Mesenchymal stem cell (in vitro differentiated cells and primary cell): ENCODE measurements at regions not wholly inside any gene's neighbourhood (a gene's known extent, or its start where the extent isn't known, plus 50 kb on each side); places are given as distances from the start of the nearest gene placed in this dataset.

Source experiments
- DNase-seq: peaks from one replicate; pipeline ENCODE4 v3.0.0-alpha.2; 2013
- H2AFZ ChIP-seq: one replicate; pipeline ENCODE4 v1.6.1; 2013; ENCODE audit warnings: low read depth, mild to moderate bottlenecking, control low read depth, inconsistent platforms, low read length, moderate library complexity
- H2AK5ac ChIP-seq: 2 replicates; pipeline ENCODE4 v1.6.1; 2013; ENCODE audit warnings: low read length, moderate library complexity, mild to moderate bottlenecking, inconsistent platforms; ENCODE audit not compliant: severe bottlenecking
- H2BK120ac ChIP-seq: one replicate; pipeline ENCODE4 v1.6.1; 2013; ENCODE audit warnings: low read depth, mild to moderate bottlenecking, inconsistent platforms, low read length, moderate library complexity
- H2BK12ac ChIP-seq, 2 experiments: one replicate each; pipeline ENCODE4 v1.6.1; 2013; ENCODE audit warnings: inconsistent platforms in 2 of 2, low read length in 2 of 2, mild to moderate bottlenecking in 2 of 2, moderate library complexity in 2 of 2, control low read depth in 1 of 2
- H2BK15ac ChIP-seq: one replicate; pipeline ENCODE4 v1.6.1; 2013; ENCODE audit warnings: mild to moderate bottlenecking, low read depth, inconsistent platforms; ENCODE audit not compliant: poor library complexity, severe bottlenecking
- H2BK5ac ChIP-seq: 2 replicates; pipeline ENCODE4 v1.6.1; 2013; ENCODE audit warnings: low read depth, mild to moderate bottlenecking, low read length, control low read depth, inconsistent platforms; ENCODE audit not compliant: poor library complexity, severe bottlenecking
- H3K14ac ChIP-seq, 2 experiments: one replicate each; pipeline ENCODE4 v1.6.1; 2013; ENCODE audit warnings: inconsistent platforms in 2 of 2, low read length in 2 of 2, control low read depth in 1 of 2, mild to moderate bottlenecking in 1 of 2, moderate library complexity in 1 of 2
- H3K18ac ChIP-seq, 2 experiments: one replicate each; pipeline ENCODE4 v1.6.1; 2013; ENCODE audit warnings: inconsistent platforms in 2 of 2, low read length in 2 of 2, control low read depth in 1 of 2, low read depth in 1 of 2, mild to moderate bottlenecking in 1 of 2
- H3K23ac ChIP-seq, 2 experiments: one replicate each; pipeline ENCODE4 v1.6.1; 2013; ENCODE audit warnings: inconsistent platforms in 2 of 2, low read length in 2 of 2, mild to moderate bottlenecking in 2 of 2, moderate library complexity in 2 of 2, control low read depth in 1 of 2
- H3K27ac ChIP-seq: 2 replicates; pipeline ENCODE4 v1.5.1; 2013; ENCODE audit warnings: mild to moderate bottlenecking, moderate library complexity, low read length, control low read depth, inconsistent platforms; ENCODE audit not compliant: poor library complexity, severe bottlenecking
- H3K27me3 ChIP-seq, 2 experiments: 2 replicates each; pipeline versions ENCODE4 v1.6.1 to v1.7.0; 2013; ENCODE audit warnings: low read length in 2 of 2, mild to moderate bottlenecking in 2 of 2, moderate library complexity in 2 of 2, control low read depth in 1 of 2, inconsistent platforms in 1 of 2; ENCODE audit not compliant: control insufficient read depth in 1 of 2, insufficient read depth in 1 of 2
- H3K36me3 ChIP-seq, 2 experiments: 2 replicates each; pipeline versions ENCODE4 v1.6.1 to v1.7.0; 2013; ENCODE audit warnings: low read length in 2 of 2, control low read depth in 1 of 2, inconsistent platforms in 1 of 2, low read depth in 1 of 2, mild to moderate bottlenecking in 1 of 2; ENCODE audit not compliant: insufficient read depth in 2 of 2, control insufficient read depth in 1 of 2
- H3K4ac ChIP-seq, 2 experiments: one replicate each; pipeline ENCODE4 v1.6.1; 2013; ENCODE audit warnings: inconsistent platforms in 2 of 2, low read length in 2 of 2, mild to moderate bottlenecking in 2 of 2, moderate library complexity in 2 of 2, control low read depth in 1 of 2, low read depth in 1 of 2
- H3K4me1 ChIP-seq: 2 replicates; pipeline ENCODE4 v1.6.1; 2013; ENCODE audit warnings: low read depth, low read length, control low read depth; ENCODE audit not compliant: control insufficient read depth, insufficient read depth
- H3K4me2 ChIP-seq: 2 replicates; pipeline ENCODE4 v1.6.1; 2013; ENCODE audit warnings: low read length, mild to moderate bottlenecking, inconsistent platforms; ENCODE audit not compliant: poor library complexity, severe bottlenecking
- H3K4me3 ChIP-seq, 2 experiments: 2 replicates each; pipeline versions ENCODE4 v1.5.1 to v1.7.0; 2013; ENCODE audit warnings: low read length in 2 of 2, mild to moderate bottlenecking in 2 of 2, control low read depth in 1 of 2, low read depth in 1 of 2; ENCODE audit not compliant: insufficient read depth in 1 of 2
- H3K79me1 ChIP-seq: replicated peaks from 2 replicates; pipeline ENCODE4 v1.6.1; 2013; ENCODE audit warnings: mild to moderate bottlenecking, control low read depth, low read length, inconsistent platforms; ENCODE audit not compliant: poor library complexity, severe bottlenecking
- H3K9ac ChIP-seq: 2 replicates; pipeline ENCODE4 v1.7.0; 2013; ENCODE audit warnings: mild to moderate bottlenecking, low read length, moderate library complexity
- H3K9me3 ChIP-seq: 2 replicates; pipeline ENCODE4 v1.7.0; 2013; ENCODE audit warnings: mild to moderate bottlenecking, low read length; ENCODE audit not compliant: control insufficient read depth
- H4K8ac ChIP-seq: one replicate; pipeline ENCODE4 v1.6.1; 2013; ENCODE audit warnings: inconsistent platforms, mild to moderate bottlenecking, low read length, moderate library complexity
- H4K91ac ChIP-seq: one replicate; pipeline ENCODE4 v1.6.1; 2013; ENCODE audit warnings: mild to moderate bottlenecking, low read length, inconsistent platforms
- WGBS: methylation state at CpG from one replicate; pipeline ENCODE4 v1.1.7; 2013; ENCODE audit warnings: mixed read lengths; 5-methylcytosine and 5-hydroxymethylcytosine counted together

DNA sequence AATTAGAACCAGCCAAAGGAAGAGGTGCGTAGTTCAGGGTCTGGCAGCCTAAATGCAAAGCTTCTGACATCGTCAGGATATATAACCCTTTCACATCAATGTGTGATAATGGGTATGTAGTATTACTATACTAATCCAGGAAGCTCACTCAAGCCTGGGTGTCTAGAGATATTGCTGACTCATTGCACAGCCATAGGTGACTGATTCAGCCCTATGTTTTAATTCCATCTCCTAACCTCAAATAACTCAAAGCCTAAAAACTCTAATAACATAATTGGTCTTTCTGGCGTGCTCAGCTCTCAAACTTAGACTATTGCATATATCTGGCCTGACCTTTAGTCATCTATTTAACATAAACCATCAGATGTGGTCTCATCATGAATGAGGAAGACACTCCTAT is 658.4 kb downstream of the TBC1D32 start:
- no peak overlapping the region for H4K8ac ChIP-seq
- no peak overlapping the region for H2BK5ac ChIP-seq
- no peak overlapping the region for H3K4me2 ChIP-seq
- no peak overlapping the region for H2BK12ac ChIP-seq
- H3K27me3 ChIP-seq: no peaks in the 10 kb centered on the region
- H3K23ac ChIP-seq: no peak overlapping the region
- H3K27ac ChIP-seq: no peak overlapping the region
- no peak overlapping the region for H2BK120ac ChIP-seq
- H2BK15ac ChIP-seq: no peak overlapping the region
- H3K18ac ChIP-seq: no peak overlapping the region
- DNase-seq: no peak
- no peak overlapping the region for H3K4ac ChIP-seq
- no peak overlapping the region for H3K9ac ChIP-seq
- no peak overlapping the region for H4K91ac ChIP-seq
- WGBS: 57% methylated on average over 2 of the region's 3 CpGs
- H3K14ac ChIP-seq: no peak overlapping the region
- H2AK5ac ChIP-seq: no peak overlapping the region
- H2AFZ ChIP-seq: no peak overlapping the region
- H3K4me1 ChIP-seq: no peaks in the 10 kb centered on the region
- H3K36me3 ChIP-seq: no peaks in the 10 kb centered on the region
- peaks cover 10% of the 10 kb centered on the region for H3K9me3 ChIP-seq
- H3K4me3 ChIP-seq: no peak overlapping the region
- H3K79me1 ChIP-seq: no peaks in the 10 kb centered on the region

DNA sequence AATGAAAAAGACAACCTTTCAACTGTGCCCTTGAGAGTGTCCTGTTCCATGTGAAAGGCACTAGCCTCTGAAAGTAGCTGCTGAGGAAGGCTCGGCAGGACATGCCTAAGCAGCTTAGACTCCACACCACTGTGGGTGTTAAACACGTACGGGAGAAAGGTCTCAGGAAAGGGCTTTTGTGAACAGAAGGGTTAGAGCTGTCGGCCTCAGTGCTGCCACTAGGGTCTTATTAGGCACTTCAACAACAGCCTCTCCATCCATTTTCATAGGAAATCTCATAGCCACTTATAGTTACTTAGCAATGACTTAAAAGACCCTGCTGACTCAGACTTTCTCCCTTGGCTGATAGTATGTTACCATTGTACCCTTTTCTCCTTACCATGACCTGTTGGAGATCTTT is 662.8 kb downstream of the TBC1D32 start:
- Histone ChIP-seq H2AK5ac (no peak overlapping the region), H3K27ac (no peak overlapping the region), H3K36me3 (no peaks in the 10 kb centered on the region), H3K4me2 (no peak overlapping the region), H2BK15ac (no peak overlapping the region), H3K4me1 (no peaks in the 10 kb centered on the region), H3K4me3 (no peak overlapping the region), H2BK120ac (no peak overlapping the region), H3K79me1 (no peaks in the 10 kb centered on the region), H4K91ac (no peak overlapping the region), H2BK5ac (no peak overlapping the region), H3K14ac (no peak overlapping the region), H4K8ac (no peak overlapping the region), H2AFZ (no peak overlapping the region), H2BK12ac (no peak overlapping the region), H3K9ac (no peak overlapping the region), H3K9me3 (peaks cover 20% of the 10 kb centered on the region), H3K4ac (no peak overlapping the region), H3K18ac (no peak overlapping the region), H3K27me3 (no peaks in the 10 kb centered on the region), H3K23ac (no peak overlapping the region)
- DNase-seq: no peak
- 20% methylated on average over 2 of the region's 4 CpGs for WGBS

DNA sequence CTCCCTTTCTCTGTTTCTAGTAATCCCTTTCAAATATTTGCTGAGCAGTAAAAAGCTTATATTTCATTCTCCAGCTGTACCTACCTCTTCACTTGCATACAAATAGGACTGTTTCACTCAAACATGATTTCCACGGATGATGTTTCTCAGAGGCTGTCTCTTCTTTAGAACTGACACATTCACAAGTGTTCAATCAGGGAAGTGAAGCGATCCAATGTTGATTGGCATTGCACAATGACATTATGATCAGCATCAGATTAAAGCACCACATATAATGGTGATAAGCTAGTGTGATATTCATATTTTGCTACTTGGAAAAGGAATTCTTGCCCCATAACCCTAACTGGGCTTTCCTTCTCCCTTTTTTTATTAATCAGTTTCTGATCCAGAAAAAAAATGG is 681.8 kb downstream of the TBC1D32 start:
- Histone ChIP-seq H4K8ac (no peak overlapping the region), H3K14ac (no peak overlapping the region), H3K4me1 (no peaks in the 10 kb centered on the region), H3K9ac (no peak overlapping the region), H3K27ac (no peak overlapping the region), H2BK15ac (no peak overlapping the region), H3K18ac (no peak overlapping the region), H3K79me1 (no peaks in the 10 kb centered on the region), H2BK5ac (no peak overlapping the region), H3K4me3 (no peak overlapping the region), H3K4ac (no peak overlapping the region), H4K91ac (no peak overlapping the region), H3K36me3 (no peaks in the 10 kb centered on the region), H3K23ac (no peak overlapping the region), H2BK120ac (no peak overlapping the region), H2AK5ac (no peak overlapping the region), H3K27me3 (no peaks in the 10 kb centered on the region), H2AFZ (no peak overlapping the region), H3K4me2 (no peak overlapping the region), H2BK12ac (no peak overlapping the region), H3K9me3 (peaks cover 13% of the 10 kb centered on the region)
- WGBS: 89% methylated on average over 1 of the region's 2 CpGs
- no peak for DNase-seq

DNA sequence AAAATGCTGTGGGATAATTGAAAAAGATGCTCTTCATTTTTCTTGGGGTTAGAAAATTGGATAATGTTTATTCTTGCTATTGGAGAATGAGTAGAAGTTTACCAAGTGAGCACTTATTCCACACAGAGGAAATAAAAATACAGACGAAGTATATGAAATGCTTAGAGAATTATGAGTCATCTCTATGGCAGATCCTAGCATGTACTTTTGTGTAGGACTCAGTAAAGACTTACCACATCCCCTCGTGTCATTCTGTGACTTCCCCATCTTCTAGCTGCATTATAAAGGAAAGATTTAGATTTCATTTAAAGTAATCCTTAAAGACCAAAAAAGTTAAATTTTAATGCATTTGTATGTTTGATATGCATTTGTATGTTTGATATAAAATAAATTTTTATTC is 685.6 kb downstream of the TBC1D32 start:
- no peak overlapping the region for H3K14ac ChIP-seq
- no peak for DNase-seq
- no peaks in the 10 kb centered on the region for H3K27me3 ChIP-seq
- no peak overlapping the region for H3K23ac ChIP-seq
- H2BK120ac ChIP-seq: no peak overlapping the region
- no peak overlapping the region for H3K27ac ChIP-seq
- no peak overlapping the region for H2BK5ac ChIP-seq
- H4K8ac ChIP-seq: no peak overlapping the region
- H4K91ac ChIP-seq: no peak overlapping the region
- peaks cover 13% of the 10 kb centered on the region for H3K9me3 ChIP-seq
- H3K4me1 ChIP-seq: no peaks in the 10 kb centered on the region
- H3K9ac ChIP-seq: no peak overlapping the region
- no peak overlapping the region for H2BK12ac ChIP-seq
- no peak overlapping the region for H3K4me3 ChIP-seq
- H3K4ac ChIP-seq: no peak overlapping the region
- H3K4me2 ChIP-seq: no peak overlapping the region
- no peak overlapping the region for H3K18ac ChIP-seq
- H3K36me3 ChIP-seq: no peaks in the 10 kb centered on the region
- no peak overlapping the region for H2AK5ac ChIP-seq
- no peak overlapping the region for H2AFZ ChIP-seq
- no peaks in the 10 kb centered on the region for H3K79me1 ChIP-seq
- H2BK15ac ChIP-seq: no peak overlapping the region
- WGBS: no CpG with 5 or more reads among the region's 2 CpGs
